ENCODE measurements at regions not wholly inside any gene's neighbourhood (a gene's known extent, or its start where the extent isn't known, plus 50 kb on each side); places are given as distances from the start of the nearest gene placed in this dataset.
A peak's percentile ranks its signal among the peaks of the same experiment; 100 is the strongest.
"Not testable (repeated sequence)": the region's sequence is repeated elsewhere in the genome, so short reads cannot be mapped to it uniquely, and the experiment has no call there.

DNA sequence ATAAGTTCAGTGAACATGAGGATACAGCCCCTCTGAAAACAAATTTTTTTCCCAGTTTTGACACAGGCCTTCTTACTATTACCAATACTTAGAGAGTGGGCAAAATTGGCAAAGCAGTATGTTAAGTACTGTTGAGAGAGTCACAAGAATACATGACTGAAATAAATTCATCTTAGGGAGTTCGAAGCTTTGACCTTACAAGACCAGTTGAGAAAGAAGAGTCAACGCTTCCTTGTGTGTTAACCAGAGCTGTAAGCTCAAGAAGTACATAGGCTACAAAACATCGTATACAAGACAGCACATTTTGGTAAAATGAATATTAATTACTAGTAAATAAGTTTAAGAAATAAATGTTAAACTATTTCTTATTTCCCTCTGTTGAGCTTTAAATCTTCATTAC lies 164.4 kb upstream of the RORA start:
- no peak for DNase-seq

DNA sequence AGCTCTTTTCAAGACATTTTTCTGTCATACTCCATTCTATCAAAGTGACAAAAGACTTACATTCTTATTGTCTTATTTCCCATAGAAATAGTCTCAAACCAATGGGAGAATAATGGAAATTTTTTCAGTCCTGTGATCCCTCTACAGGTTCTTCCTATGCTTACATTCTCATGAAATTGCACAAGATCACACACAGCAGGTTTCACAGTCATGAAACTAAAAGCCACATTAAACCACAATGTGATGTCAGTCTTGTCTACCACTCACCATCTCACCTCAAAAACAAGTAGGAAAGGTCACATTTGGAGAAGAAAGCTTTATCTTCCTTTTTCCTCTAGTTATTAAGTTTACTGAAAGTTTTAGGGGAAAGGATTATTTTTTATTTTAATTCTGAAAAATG lies 161.0 kb upstream of the RORA start:
- DNase-seq, result no peak

DNA sequence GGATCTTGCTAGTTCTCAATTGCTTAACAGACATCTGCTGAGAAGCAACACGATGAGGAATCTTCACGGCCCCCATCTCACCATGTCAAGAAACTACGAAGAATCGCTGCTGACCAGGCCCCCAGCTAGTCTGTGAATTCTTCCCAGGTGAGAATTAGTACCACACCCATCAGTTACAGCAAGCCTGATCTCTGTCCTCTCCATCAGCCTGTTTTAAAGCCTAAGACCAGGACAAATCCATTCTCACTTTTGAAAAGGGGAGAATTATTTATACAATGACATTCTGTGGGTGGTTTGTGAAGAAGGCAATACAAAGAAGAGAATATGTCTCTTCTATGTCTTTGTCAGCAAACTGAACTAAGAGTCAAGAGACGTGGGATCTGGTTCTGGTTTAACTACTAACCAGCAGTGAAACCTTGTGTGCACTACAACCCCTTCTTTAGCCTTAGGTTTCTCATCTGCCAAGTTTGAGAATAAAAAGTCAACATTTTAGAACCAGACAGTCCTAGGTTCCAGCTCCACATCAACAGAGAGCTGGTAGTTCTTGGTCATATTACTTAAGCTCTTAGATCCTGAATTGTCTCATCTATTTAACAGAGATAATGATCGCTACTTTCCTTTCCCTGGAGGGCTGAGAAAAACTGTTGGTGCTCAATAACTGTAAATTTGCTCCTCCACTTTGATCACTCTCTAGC lies 160.4 kb upstream of the RORA start:
- DNase-seq, result no peak

DNA sequence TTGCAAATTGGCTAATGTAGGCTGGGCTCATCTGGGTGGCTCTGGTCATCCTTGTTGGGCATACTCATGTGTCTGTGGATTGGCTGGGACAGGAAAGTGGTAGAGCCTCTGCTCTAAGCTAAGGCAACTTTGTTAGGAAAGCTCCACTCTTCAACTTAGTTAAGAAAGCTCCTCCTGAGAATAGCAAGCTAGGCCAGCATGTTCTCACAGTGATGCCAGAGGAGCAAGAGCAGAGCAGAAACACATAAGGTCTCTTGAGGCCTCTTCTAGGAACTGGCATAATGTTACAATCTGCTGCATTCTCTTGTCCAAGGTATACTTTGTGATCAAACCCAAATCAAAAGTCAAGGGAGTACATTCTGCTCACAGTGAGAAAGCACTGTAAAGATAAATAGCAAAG lies 158.6 kb upstream of the RORA start:
- DNase-seq, result no peak

DNA sequence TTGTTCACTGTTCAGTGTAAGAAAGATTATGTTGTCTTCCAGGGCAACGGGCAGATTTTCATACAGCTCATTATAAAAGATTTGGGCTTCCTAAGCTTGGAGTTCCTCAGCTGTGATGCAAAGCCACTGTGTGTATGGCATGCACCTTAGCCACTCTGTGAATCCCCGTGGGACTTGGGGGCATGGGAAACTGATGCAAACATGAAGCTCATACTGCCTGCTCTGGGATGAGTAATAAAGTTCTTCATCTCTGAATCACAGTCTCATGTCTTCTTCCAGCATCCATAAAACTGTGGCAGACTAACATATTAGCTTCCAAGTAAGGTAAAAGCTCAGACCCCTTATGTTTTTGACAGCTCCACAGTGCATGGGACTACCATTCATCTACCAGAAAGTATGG lies 154.3 kb upstream of the RORA start:
- no peak for DNase-seq

DNA sequence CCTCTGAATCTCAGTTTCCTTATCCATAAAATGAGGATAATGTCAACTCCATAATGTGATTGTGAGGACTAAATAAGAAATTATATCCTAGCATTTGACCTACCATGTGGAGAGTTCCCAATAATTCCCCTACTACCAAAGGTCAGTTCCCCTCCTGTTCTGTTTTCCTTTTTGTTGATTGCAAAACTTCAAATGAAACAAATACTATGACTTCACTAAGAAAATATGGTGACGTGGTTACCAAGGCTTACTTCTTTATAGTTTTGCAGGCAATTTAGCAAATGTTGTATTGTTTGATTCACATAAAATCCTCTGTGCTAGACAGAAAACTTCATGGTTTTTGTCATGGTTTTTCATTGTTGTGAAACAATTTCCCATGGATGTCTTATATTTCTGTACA lies 153.8 kb upstream of the RORA start:
- no peak for DNase-seq

DNA sequence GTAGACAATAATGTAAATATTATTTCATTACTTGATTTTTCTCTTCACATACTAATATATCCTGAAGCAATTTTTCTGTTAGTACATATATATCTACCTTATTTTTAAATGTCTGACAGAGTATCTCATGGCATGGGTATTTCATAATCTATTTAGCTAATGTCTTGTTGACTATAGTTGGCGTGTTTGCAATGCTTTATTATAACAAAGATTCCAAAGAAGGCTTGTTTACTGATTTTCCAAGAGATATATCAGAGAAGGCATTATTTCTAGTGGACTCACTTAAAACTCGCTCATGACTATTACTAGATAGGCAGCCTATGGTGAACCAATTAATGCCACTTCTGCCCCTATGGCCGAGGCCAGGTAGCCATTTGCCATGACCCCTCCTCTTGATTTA lies 152.4 kb upstream of the RORA start:
- no peak for DNase-seq

DNA sequence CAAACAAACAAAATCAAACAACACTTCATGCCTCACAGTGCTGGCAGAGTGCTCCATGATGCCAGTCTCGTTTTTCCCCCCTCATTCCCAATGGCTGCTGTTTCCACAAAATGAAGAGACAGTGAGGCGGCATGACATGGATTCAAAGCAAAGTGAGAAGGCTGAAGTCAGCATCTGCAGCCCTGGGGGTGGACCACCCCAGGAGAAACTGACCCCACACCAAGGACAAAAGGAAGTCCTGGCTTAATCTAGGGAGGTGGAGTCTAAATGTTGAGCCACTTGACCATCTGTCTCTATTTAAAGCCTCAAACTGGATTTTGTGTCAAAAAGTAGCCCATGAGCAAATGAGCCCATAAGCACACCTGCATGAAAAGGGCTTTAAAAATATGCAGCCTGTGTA lies 151.2 kb upstream of the RORA start:
- DNase-seq, result no peak

DNA sequence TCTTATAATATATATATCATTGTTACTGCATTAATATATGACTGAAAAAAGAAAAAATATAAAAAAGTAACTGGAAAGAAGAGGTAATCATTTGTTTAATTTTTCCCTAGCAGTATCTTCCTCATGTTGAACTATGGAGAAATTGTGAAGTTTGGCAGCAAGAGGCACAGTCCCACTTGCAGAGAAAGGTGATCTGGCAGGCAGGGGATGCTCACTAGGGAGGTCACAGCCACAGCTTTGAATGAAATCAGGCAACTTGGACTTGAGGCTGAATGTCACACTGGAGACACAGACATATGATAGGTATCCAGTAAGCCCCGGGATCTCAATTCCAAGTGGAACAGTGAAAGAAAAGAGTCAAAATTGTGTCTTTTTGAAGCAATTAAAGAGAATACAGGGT lies 149.9 kb upstream of the RORA start:
- no peak for DNase-seq

DNA sequence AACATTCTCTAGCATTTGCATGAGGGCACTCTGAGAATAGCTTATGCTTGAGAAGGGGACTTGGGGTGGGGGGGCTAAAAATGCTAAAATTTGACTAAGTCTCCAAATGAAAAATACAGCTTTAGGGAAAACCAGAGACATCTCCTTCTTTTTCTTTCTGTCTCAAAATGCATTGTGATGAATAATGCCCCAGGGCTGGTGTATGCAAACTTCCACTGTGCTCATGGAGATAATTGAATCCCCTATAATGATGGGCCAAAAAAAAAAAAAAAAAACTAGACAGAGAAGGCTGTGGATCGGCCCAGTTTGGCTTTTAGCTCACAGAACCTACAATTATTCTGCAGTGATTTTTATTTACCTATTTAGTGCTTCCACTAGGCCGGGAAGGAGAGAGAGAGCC lies 147.9 kb upstream of the RORA start:
- no peak for DNase-seq

DNA sequence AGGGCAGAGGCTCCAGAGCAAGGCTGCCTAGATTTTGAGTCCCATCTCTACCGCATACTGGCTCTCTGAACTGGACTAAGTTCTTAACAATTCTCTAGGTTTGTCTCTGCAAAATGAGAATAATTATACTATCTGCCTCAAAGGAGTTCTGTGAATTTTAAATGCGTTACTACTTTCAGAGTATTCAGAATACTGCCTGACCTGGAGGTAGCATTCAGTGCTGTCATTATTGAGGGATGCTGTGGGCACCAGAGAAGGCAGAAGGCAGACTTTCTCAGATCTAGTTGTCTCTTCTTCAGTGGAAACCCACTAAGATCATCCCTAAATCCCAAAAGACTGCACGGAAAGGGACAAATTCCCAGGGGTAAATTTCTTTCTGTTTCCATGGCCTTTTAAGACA lies 147.4 kb upstream of the RORA start:
- no peak for DNase-seq

DNA sequence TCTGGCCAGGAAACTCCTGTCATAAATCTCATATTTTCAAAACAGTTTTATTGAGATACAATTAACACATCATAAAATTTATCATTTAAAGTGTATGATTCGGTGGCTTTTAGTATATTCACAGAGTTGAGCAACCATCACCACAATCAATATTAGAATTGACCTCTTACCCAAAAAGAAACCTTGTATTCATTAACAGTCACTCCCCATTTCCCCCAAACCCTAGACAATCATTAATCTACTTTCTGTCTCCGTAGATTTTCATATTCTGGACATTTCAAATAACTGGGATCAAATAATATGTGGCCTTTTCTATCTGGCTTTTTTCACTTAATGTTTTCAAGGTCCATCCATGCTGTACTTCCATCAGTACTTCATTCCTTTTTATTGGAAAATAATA lies 145.7 kb upstream of the RORA start:
- no peak for DNase-seq

DNA sequence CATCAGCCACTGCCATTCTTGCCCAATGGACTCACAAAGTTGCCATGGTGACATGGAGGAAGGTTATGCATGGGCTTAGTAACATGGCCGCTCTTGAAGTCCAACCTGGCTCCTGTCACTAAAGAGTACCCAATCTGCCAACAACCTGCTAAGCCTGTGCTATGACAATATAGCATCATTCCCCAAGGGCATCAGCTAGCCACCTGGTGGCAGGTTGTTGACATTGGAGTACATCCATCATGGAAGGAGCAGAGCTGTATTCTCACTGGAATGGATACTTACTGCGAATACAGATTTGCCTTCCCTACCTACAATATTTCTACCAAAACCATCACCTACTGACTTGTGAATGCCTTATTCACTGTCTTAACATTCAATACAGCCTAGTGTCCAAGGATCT lies 138.9 kb upstream of the RORA start:
- peak; percentile 14 for DNase-seq

DNA sequence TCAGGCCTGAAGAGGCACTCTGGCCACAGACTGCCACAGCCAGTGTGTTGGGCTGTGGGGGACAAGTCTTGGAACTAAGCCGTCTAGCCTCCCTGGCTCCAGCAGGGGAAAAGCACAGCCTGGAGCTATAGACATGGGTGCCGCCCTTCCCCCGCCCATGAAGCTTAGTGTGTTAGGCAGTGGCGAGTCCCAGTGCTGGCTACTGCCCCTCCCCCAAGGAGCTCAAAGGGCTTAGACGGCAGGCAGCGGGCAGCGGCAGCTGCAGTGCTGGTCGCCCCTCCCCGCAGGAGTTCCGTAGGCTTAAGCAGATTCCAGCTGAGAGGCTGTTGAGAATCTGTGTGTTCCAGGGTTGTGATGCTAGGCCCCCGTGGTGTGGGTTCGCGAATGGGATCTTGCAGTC lies 135.8 kb upstream of the RORA start:
- DNase-seq, result no peak

DNA sequence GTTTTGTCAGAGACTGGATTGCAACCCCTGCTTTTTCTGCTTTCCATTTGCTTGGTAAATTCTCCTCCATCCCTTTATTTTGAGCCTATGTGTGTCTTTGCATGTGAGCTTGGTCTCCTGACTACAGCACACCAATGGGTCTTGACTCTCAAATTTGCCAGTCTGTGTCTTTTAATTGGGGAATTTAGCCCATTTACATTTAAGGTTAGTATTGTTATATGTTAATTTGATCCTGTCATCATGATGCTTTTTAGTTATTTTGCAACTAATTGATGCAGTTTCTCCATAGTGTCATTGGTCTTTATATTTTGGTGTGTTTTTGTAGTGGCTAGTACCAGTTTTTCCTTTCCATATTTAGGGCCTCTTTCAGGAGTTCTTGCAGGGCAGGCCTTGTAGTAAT lies 133.8 kb upstream of the RORA start:
- not testable (repeated sequence) for DNase-seq

DNA sequence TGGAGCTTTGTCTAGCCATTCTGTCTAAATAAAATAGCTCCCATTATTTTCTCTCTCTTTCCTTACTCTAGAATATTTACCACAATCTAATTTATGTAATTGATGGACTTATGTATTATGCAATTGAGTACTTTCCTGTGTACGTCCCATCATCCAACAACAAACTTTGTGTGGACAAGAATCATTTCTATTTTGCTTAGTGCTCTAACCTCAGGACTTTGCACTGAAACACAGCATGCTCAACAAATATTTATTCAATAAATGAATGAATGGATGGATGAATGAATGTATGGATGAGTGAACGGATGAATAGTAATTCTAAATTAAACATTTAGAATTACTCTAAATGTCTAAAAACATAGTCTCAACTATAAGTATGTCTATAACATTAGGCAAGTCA lies 115.2 kb upstream of the RORA start:
- no peak for DNase-seq

DNA sequence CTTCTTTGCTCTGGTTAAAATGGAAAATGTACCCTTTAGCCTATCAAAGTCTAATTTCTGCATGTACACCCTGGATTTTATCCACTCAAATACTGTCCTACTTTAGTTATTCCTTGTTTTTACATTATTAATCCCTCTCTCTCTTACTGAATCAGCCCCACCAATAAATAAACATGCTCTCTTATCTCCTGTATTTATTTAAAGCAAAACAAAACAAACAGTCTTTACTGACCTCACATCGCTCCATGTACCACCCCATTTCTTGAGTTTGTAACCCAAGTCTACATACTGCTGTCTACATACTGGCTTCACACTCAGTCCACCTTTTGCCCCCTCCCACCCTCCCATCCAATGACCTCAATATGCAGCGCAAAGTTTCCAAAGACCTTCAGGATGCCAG lies 113.3 kb upstream of the RORA start:
- no peak for DNase-seq

DNA sequence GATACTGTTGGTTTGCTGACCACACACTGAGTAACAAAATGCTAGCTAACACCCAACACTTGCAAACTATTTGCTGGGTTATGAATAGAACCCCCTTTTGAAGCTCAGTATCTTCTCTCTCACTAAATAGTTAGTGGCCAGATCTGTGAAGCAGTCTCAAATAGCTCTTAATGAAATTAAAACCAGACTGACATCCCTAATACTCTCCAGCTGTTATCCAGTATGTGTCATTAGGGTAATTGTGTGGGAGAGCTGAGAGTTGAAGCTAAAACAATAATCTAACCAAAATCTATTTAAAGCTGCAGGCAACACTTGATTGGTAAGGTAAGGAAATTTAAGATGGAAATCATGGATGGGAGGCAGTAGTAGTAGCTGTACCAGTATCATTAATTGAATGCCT lies 110.4 kb upstream of the RORA start:
- no peak for DNase-seq

DNA sequence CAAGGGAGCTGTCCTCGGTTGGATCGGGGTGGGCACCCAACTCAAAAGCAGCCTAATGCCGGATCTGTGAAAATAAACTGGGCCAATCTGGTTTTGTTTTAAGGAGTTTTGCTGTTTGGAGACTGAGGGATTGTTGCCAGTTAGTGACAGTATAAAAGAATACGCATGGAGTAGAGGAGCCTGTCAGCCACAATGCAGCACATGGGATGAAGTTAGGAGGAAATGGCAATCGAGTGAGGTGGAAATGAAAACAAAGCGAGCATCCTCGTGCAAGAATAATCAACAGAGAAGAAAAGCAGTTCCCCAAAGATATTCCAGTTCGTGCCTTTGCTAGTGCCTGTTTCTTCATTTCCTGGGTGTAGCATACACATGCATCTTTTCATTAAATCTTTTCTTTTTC lies 108.4 kb upstream of the RORA start:
- DNase-seq, result no peak

DNA sequence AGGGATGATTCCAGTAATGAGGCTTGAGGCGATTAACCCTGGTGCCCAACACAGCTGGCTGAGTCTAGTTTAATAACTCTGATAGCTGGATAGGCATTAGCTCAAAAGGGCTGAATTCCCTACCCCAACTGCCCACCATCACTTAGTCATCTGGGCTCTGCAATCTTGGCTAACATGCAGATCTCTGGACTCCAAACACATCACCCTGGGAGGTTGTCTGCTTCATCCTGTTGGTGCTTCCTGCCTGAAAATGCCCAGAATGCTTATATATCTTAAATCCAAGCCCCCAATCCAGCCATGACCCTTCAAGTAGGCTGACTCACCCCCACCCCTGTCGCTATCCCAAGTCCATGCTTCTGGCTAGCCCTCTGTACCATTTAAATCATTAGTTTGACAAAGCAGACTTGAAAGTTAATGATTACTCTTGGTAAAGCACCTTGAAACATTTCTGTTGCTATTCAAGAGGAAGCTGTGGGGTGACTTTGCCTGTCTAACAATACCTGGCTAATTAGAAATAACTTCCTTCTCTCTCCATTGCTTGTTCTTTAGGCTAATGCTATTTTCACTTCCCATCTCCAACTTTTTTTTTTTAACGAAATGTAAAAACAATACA lies 107.0 kb upstream of the RORA start:
- no peak for DNase-seq

DNA sequence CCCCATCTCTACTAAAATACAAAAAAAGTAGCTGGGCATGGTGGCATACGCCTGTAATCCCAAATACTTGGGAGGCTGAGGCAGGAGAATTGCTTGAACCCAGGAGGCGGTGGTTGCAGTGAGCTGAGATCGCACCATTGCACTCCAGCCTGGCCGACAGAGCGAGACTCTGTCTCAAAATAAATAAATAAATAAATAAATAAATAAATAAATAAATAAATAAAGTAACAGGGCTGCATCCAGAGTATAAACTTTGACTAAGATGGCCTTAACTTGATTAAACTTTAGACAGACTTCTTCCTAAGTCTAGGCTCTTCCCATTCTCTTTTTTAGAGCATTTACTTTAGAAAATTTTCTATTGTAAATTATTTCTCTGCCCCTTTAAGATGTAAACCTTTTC lies 105.6 kb upstream of the RORA start:
- DNase-seq, result not testable (repeated sequence)

DNA sequence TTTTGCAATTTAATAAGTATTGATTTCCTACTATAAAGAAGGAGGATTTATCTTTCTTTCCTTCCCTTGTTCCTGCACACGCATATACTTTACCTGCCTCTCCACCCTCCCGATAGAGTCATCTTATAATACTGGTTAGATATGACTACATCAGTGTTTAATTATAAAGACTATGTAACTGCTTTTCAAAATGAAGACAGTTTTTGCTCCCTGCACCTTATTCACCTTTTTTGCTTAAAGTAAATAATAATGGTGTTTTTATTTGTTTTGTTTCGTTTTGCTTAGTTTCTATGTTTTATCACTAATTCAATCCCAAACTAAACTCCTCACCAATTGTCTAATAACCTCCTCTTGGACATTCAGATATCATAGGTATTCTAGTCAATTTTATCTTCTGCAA lies 101.9 kb upstream of the RORA start:
- DNase-seq, result no peak

DNA sequence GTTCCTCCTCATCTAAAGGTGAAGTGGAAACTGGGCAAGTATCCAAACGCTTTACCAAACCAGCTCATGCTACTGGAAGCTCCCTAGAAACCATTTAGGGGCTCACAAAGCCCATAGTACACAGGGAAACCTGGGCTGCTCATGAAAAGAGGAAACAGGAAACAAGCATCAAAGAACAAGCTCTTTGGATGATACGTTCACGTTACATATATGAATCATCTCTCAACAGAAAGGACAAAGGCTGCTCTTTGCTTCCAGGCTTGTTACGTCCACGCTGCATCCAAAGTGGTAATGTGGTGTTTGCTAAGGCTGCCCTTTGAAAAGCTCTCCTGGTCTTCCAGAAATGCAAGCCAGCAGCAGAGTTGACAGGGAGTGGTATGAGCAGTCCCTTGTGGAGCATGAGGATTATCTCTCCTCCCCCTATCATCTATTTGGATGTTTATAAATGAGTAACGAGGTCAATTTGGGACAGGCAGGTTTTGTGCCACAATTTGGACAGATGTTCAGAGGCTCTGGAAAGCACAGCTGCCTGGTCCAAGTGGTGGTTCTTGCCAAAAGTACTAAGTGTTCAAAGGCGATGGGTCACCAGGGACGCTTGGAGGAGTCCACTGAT lies 98.0 kb upstream of the RORA start:
- DNase-seq, result peak; percentile 65

DNA sequence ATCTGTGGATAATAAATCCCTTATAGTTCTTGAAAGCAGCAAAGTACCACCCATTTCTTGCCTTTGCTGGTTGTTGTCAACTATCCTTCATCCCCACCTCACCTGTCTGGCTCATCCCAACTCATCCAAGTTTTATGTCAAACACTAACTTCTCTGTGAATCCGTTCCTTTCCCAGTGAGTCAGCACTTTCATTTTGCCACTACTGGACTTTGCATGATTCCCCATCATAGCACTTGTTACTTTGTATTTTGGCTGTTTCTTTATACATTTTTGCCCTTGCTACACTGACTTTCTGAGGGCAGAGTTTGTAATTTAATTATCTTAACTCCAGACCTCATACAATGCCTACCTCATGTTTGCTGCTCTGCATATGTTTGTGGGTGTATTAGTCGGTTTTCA lies 90.8 kb upstream of the RORA start:
- DNase-seq, result no peak
